ENCODE measurements at regions not wholly inside any gene's neighbourhood (a gene's known extent, or its start where the extent isn't known, plus 50 kb on each side); places are given as distances from the start of the nearest gene placed in this dataset.

DNA sequence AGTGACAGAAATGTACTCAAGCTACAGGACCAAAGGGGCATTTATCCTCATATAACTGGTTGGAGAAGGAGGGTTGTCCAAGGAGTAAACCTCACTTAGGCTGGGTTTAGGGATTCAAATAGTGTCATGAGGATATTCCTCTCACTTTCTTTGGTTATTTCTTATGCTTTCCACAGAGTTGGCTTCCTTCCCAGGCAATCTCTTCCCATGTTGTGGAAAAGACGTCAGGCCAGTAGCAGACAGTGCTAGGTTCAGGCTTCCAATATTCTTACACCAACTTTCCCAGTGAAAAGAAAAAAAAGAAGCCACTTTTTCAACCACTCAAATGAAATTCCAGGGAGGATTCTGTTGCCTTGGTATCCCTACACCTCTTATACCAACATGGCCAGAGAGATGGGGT, 653.0 kb downstream of the C4orf33 start:
- no peaks in the 10 kb centered on the region for H3K27me3 ChIP-seq (ENCODE audit: control insufficient read depth in 2 of 2, insufficient read depth in 2 of 2, low read length in 2 of 2)
- no peaks in the 10 kb centered on the region for H3K36me3 ChIP-seq (replicated peaks in 1 of 2; ENCODE audit: control insufficient read depth in 1 of 2, insufficient read depth in 2 of 2, low read length in 2 of 2)
- intact Hi-C loops (cut with micrococcal nuclease) = no loop called here
- Mint-ChIP-seq H3K27ac (no peak overlapping the region), H3K36me3 (no peaks in the 10 kb centered on the region), H3K4me3 (no peak overlapping the region), H3K4me1 (no peaks in the 10 kb centered on the region), H3K9me3 (peaks cover 0 to 2% (median 0%) of the 10 kb centered on the region in 7 donors), H3K27me3 (ENCODE audit: low read depth in 3 of 3) (no peaks in the 10 kb centered on the region)
- no peak overlapping the region for H3K9ac ChIP-seq (ENCODE audit: insufficient read depth, low read length, poor library complexity, severe bottlenecking)
- no peak overlapping the region for H3K27ac ChIP-seq (ENCODE audit: low read depth in 1 of 2, low read length in 2 of 2)
- no CpG with 5 or more reads among the region's 1 CpG for WGBS (ENCODE audit: insufficient coverage)
- H3K79me2 ChIP-seq (ENCODE audit: insufficient read depth, low read length) = no peaks in the 10 kb centered on the region
- H2AFZ ChIP-seq (ENCODE audit: insufficient read depth, low read depth, low read length, poor library complexity, severe bottlenecking) = no peak overlapping the region
- no peaks in the 10 kb centered on the region for H3K9me3 ChIP-seq (replicated peaks in 1 of 2; ENCODE audit: control insufficient read depth in 1 of 2, insufficient read depth in 1 of 2, low read length in 2 of 2)
- TF ChIP-seq, protein P1, sequence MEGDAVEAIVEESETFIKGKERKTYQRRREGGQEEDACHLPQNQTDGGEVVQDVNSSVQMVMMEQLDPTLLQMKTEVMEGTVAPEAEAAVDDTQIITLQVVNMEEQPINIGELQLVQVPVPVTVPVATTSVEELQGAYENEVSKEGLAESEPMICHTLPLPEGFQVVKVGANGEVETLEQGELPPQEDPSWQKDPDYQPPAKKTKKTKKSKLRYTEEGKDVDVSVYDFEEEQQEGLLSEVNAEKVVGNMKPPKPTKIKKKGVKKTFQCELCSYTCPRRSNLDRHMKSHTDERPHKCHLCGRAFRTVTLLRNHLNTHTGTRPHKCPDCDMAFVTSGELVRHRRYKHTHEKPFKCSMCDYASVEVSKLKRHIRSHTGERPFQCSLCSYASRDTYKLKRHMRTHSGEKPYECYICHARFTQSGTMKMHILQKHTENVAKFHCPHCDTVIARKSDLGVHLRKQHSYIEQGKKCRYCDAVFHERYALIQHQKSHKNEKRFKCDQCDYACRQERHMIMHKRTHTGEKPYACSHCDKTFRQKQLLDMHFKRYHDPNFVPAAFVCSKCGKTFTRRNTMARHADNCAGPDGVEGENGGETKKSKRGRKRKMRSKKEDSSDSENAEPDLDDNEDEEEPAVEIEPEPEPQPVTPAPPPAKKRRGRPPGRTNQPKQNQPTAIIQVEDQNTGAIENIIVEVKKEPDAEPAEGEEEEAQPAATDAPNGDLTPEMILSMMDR (IDR thresholded peaks at IDR 0.05) = no peak
- H3K4me1 ChIP-seq (ENCODE audit: control insufficient read depth in 1 of 2, insufficient read depth in 2 of 2, low read length in 2 of 2) = no peaks in the 10 kb centered on the region
- no peak overlapping the region for H3K4me3 ChIP-seq (replicated peaks in 1 of 3; ENCODE audit: low read depth in 2 of 3, low read length in 3 of 3)
- no peaks in the 10 kb centered on the region for H4K20me1 ChIP-seq (ENCODE audit: insufficient read depth, low read length)
- no peak for DNase-seq
- H3K4me2 ChIP-seq (replicated peaks; ENCODE audit: extremely low read depth, low read length, poor library complexity, severe bottlenecking) = no peak overlapping the region

DNA sequence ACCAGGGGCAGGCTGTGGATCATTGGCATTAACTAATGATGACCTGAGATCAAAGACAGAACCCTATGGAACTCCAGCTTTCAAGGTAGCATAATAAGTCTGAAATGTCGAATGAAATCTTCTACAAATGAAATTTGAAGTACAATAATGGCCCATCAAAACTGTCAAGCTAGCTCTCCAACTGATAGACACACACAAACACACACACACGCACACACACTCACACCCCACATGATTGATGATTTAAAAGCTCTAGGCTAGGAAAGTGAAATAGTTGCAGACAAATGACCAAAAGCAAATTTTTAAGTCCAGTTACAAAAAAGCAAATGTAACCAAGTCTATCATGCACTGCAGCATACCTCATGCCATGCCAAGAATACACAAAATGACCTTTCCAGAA, 655.7 kb downstream of the C4orf33 start:
- Histone ChIP-seq H4K20me1 (ENCODE audit: insufficient read depth, low read length) (no peaks in the 10 kb centered on the region), H3K27me3 (ENCODE audit: control insufficient read depth in 2 of 2, insufficient read depth in 2 of 2, low read length in 2 of 2) (no peaks in the 10 kb centered on the region), H3K27ac (ENCODE audit: low read depth in 1 of 2, low read length in 2 of 2) (no peak overlapping the region), H2AFZ (ENCODE audit: insufficient read depth, low read depth, low read length, poor library complexity, severe bottlenecking) (no peak overlapping the region), H3K4me3 (replicated peaks in 1 of 3; ENCODE audit: low read depth in 2 of 3, low read length in 3 of 3) (no peak overlapping the region), H3K79me2 (ENCODE audit: insufficient read depth, low read length) (no peaks in the 10 kb centered on the region), H3K4me1 (ENCODE audit: control insufficient read depth in 1 of 2, insufficient read depth in 2 of 2, low read length in 2 of 2) (no peaks in the 10 kb centered on the region), H3K4me2 (replicated peaks; ENCODE audit: extremely low read depth, low read length, poor library complexity, severe bottlenecking) (no peak overlapping the region), H3K9ac (ENCODE audit: insufficient read depth, low read length, poor library complexity, severe bottlenecking) (no peak overlapping the region), H3K9me3 (replicated peaks in 1 of 2; ENCODE audit: control insufficient read depth in 1 of 2, insufficient read depth in 1 of 2, low read length in 2 of 2) (no peaks in the 10 kb centered on the region), H3K36me3 (replicated peaks in 1 of 2; ENCODE audit: control insufficient read depth in 1 of 2, insufficient read depth in 2 of 2, low read length in 2 of 2) (no peaks in the 10 kb centered on the region)
- 80% methylated on average over 1 of the region's 2 CpGs for WGBS (ENCODE audit: insufficient coverage)
- TF ChIP-seq, protein P1 (IDR thresholded peaks at IDR 0.05) = no peak
- Mint-ChIP-seq H3K27ac (no peak overlapping the region), H3K36me3 (no peaks in the 10 kb centered on the region), H3K4me3 (no peak overlapping the region), H3K4me1 (no peaks in the 10 kb centered on the region), H3K9me3 (peaks cover 0 to 2% (median 0%) of the 10 kb centered on the region in 7 donors), H3K27me3 (ENCODE audit: low read depth in 3 of 3) (peaks cover 0 to 2% (median 0%) of the 10 kb centered on the region in 3 donors)
- intact Hi-C loops (cut with micrococcal nuclease) = no loop called here
- no peak for DNase-seq
